ENCODE measurements at regions not wholly inside any gene's neighbourhood (a gene's known extent, or its start where the extent isn't known, plus 50 kb on each side); places are given as distances from the start of the nearest gene placed in this dataset.

- no peak overlapping the region for H3K27ac ChIP-seq (ENCODE audit: insufficient read depth, low read depth, low read length)
- peaks cover 31% of the 10 kb centered on the region for H3K4me1 ChIP-seq (ENCODE audit: control insufficient read depth, extremely low read depth, insufficient read depth, low read length)
- no peaks in the 10 kb centered on the region for H3K27me3 ChIP-seq (ENCODE audit: control insufficient read depth in 2 of 2, insufficient read depth in 2 of 2, low read length in 2 of 2)
- no peak for DNase-seq (ENCODE audit: low read depth, low spot score)
- BruUV-seq (replicated peaks), result no TSS peak
- ChIA-PET CTCF (interaction anchor here (1.0 to 1.4 kb wide), 2 partner anchors 66 to 92 kb away, joined by 3 read pairs; partner anchors contain the start of gene C15orf39), POLR2A (no interaction called here)
- no peak overlapping the region for H3K4me2 ChIP-seq (ENCODE audit: insufficient read depth, low read length)
- H3K9me1 ChIP-seq (replicated peaks; ENCODE audit: control insufficient read depth, extremely low read depth, insufficient read depth, low read length), result no peaks in the 10 kb centered on the region
- dilution Hi-C loops (cut with MboI; ENCODE audit: extremely low pct_ligation_motif_present, low sequenced_read_pairs) (no loop called here), intact Hi-C loops (cut with micrococcal nuclease) (loop anchor here (2.0 to 5.0 kb wide), 3 partner anchors 15 to 343 kb away; partner anchors contain the start of gene SIN3A)
- no peaks in the 10 kb centered on the region for H3K9me3 ChIP-seq (replicated peaks; ENCODE audit: control insufficient read depth, insufficient read depth, low read length)
- no peaks in the 10 kb centered on the region for H3K79me2 ChIP-seq (ENCODE audit: control insufficient read depth, insufficient read depth, low read length)
- no peak for FAIRE-seq
- no peak for TF ChIP-seq GATA2 (IDR thresholded peaks at IDR 0.05; ENCODE audit: insufficient read depth, insufficient read length, low read depth, low read length)
- TF ChIP-seq POLR2A (IDR thresholded peaks at IDR 0.05; ENCODE audit: low read depth, low read length), result no peak
- no peak for TF ChIP-seq MYC (IDR thresholded peaks at IDR 0.05; ENCODE audit: low read depth, low read length)
- TF ChIP-seq POLR2AphosphoS5 (IDR thresholded peaks at IDR 0.05; ENCODE audit: insufficient read depth, low read depth, low read length), result no peak
- TF ChIP-seq JUN (IDR thresholded peaks at IDR 0.05; ENCODE audit: borderline replicate concordance, insufficient read depth, insufficient read length, low read depth), result no peak
- TF ChIP-seq FOS (IDR thresholded peaks at IDR 0.05; ENCODE audit: borderline replicate concordance, insufficient read depth, low read length), result no peak
- no peak for TF ChIP-seq EZH2 (IDR thresholded peaks at IDR 0.05; ENCODE audit: borderline replicate concordance, low read depth, low read length, severe bottlenecking)
- TF ChIP-seq, protein P1, sequence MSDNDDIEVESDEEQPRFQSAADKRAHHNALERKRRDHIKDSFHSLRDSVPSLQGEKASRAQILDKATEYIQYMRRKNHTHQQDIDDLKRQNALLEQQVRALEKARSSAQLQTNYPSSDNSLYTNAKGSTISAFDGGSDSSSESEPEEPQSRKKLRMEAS (IDR thresholded peaks at IDR 0.05; ENCODE audit: insufficient read depth, insufficient read length), result no peak
- TF ChIP-seq, protein P2, sequence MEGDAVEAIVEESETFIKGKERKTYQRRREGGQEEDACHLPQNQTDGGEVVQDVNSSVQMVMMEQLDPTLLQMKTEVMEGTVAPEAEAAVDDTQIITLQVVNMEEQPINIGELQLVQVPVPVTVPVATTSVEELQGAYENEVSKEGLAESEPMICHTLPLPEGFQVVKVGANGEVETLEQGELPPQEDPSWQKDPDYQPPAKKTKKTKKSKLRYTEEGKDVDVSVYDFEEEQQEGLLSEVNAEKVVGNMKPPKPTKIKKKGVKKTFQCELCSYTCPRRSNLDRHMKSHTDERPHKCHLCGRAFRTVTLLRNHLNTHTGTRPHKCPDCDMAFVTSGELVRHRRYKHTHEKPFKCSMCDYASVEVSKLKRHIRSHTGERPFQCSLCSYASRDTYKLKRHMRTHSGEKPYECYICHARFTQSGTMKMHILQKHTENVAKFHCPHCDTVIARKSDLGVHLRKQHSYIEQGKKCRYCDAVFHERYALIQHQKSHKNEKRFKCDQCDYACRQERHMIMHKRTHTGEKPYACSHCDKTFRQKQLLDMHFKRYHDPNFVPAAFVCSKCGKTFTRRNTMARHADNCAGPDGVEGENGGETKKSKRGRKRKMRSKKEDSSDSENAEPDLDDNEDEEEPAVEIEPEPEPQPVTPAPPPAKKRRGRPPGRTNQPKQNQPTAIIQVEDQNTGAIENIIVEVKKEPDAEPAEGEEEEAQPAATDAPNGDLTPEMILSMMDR (IDR thresholded peaks at IDR 0.05; ENCODE audit: extremely low read depth in 1 of 2, insufficient read depth in 1 of 2, low read depth in 1 of 2, low read length in 2 of 2), result no peak
- no peak overlapping the region for H2AFZ ChIP-seq (ENCODE audit: low read depth, low read length)
- H3K4me3 ChIP-seq (replicated peaks in 1 of 3; ENCODE audit: insufficient read depth in 1 of 3, low read depth in 1 of 3, low read length in 3 of 3), result no peak overlapping the region
- no peaks in the 10 kb centered on the region for H4K20me1 ChIP-seq (replicated peaks; ENCODE audit: control insufficient read depth, extremely low read depth, insufficient read depth, low read length)
- no peak overlapping the region for H3K9ac ChIP-seq (replicated peaks; ENCODE audit: extremely low read depth, insufficient read depth, low read length)
- H3K36me3 ChIP-seq (ENCODE audit: control insufficient read depth in 2 of 2, extremely low read depth in 1 of 2, insufficient read depth in 2 of 2, low read length in 2 of 2), result no peaks in the 10 kb centered on the region
Observed at GRCh38 chr15:75109736-75110130, 86.3 kb downstream of the PPCDC start.

Measured in endothelial cell of umbilical vein (primary cell).